K562 (cell line): ENCODE measurements at regions not wholly inside any gene's neighbourhood (a gene's known extent, or its start where the extent isn't known, plus 50 kb on each side); places are given as distances from the start of the nearest gene placed in this dataset.

Experiments
- ATAC-seq: fragments of 200-7000 bp; cut with Tn5 transposase; 3 replicates; pipeline ENCODE4 v1.9.1; 2020; ENCODE audit warnings: moderate library complexity
- BruUV-seq: library from RNA; stranded (reverse); fragments of 400-500 nt; replicated peaks from 2 replicates; lab custom pipeline; 2021; lab: Mats Ljungman, UMichigan
- CTCF ChIA-PET: fragments of 300-600 bp; formaldehyde crosslinking; extraction: SDS; loops from one replicate; lab custom pipeline; 2021; ENCODE audit warnings: low intra/inter-chr PET ratio; lab: Yijun Ruan, JAX
- POLR2A ChIA-PET: fragments of 300-600, 350-650 bp; sonication (Branson Sonifier 250); formaldehyde crosslinking; extraction: SDS; loops from one replicate; lab custom pipeline; 2021; ENCODE audit warnings: antibody characterized with exemption, inconsistent platforms; lab: Yijun Ruan, JAX
- DNase-seq, 4 experiments: peaks; one replicate each; pipeline versions ENCODE4 v3.0.0 to v3.0.0-alpha.2; 2011 to 2018; ENCODE audit warnings: low spot score in 3 of 4, mixed read lengths in 3 of 4; ENCODE audit errors: extremely low read depth in 1 of 4
- FAIRE-seq: peaks from 2 replicates; lab custom pipeline; 2011; peaks lifted over from hg19 to GRCh38; lab: Jason Lieb, UNC
- H2AFZ ChIP-seq: 2 replicates; pipeline ENCODE4 v1.6.0; 2011; ENCODE audit warnings: low read depth, low read length, control low read depth, inconsistent platforms
- H3K27ac ChIP-seq: fragments of 200-600 bp; 3 replicates; pipeline ENCODE4 v1.8.0; 2011; ENCODE audit warnings: low read depth, mild to moderate bottlenecking, control low read depth, inconsistent platforms, low read length, moderate library complexity, mixed read lengths; ENCODE audit errors: extremely low read depth
- H3K27me3 ChIP-seq, 2 experiments: fragments of 300-600 bp in 1 of 2; 2 replicates in 1 of 2; 3 replicates in 1 of 2; pipeline versions ENCODE4 v1.6.0 to v1.8.0; 2011; ENCODE audit warnings: inconsistent platforms in 2 of 2, low read length in 2 of 2, mild to moderate bottlenecking in 1 of 2, mixed read lengths in 1 of 2, moderate library complexity in 1 of 2; ENCODE audit not compliant: control insufficient read depth in 2 of 2, insufficient read depth in 2 of 2
- H3K36me3 ChIP-seq: fragments of 300-600 bp; 3 replicates; pipeline ENCODE4 v1.8.0; 2011; ENCODE audit warnings: mild to moderate bottlenecking, low read length, inconsistent platforms; ENCODE audit not compliant: control insufficient read depth, insufficient read depth
- H3K4me1 ChIP-seq, 2 experiments: fragments of 200-600 bp in 1 of 2; replicated peaks in 1 of 2; 2 replicates in 1 of 2; 3 replicates in 1 of 2; pipeline versions ENCODE4 v1.5.1 to v1.8.0; 2011; ENCODE audit warnings: inconsistent platforms in 2 of 2, low read length in 2 of 2, mild to moderate bottlenecking in 1 of 2, mixed read lengths in 1 of 2, moderate library complexity in 1 of 2; ENCODE audit not compliant: control insufficient read depth in 2 of 2, insufficient read depth in 2 of 2
- H3K4me2 ChIP-seq: 2 replicates; pipeline ENCODE4 v1.6.1; 2011; ENCODE audit warnings: low read length, control low read depth, inconsistent platforms, mixed read lengths; ENCODE audit not compliant: insufficient read depth
- H3K4me3 ChIP-seq: fragments of 200-600 bp; sonication (generic), shearing (Covaris generic); 2 replicates; pipeline ENCODE4 v1.5.1; 2016; ENCODE audit warnings: control low read depth, inconsistent platforms
- H3K79me2 ChIP-seq: fragments of 200-600 bp; 3 replicates; pipeline ENCODE4 v1.8.0; 2011; ENCODE audit warnings: low read length, inconsistent platforms; ENCODE audit not compliant: control insufficient read depth, insufficient read depth
- H3K9ac ChIP-seq, 2 experiments: 2 replicates each; pipeline versions ENCODE4 v1.6.0 to v1.6.1; 2011; ENCODE audit warnings: low read depth in 2 of 2, low read length in 2 of 2, control low read depth in 1 of 2, inconsistent platforms in 1 of 2, mild to moderate bottlenecking in 1 of 2, mixed read lengths in 1 of 2; ENCODE audit not compliant: insufficient read depth in 1 of 2
- H3K9me1 ChIP-seq: one replicate; pipeline ENCODE4 v1.6.0; 2011; ENCODE audit warnings: inconsistent platforms, mild to moderate bottlenecking, low read length, moderate library complexity; ENCODE audit not compliant: control insufficient read depth, insufficient read depth
- H3K9me3 ChIP-seq: replicated peaks from 2 replicates; pipeline ENCODE4 v1.5.1; 2011; ENCODE audit warnings: low read depth, low read length, inconsistent platforms; ENCODE audit not compliant: control insufficient read depth, insufficient read depth
- H4K20me1 ChIP-seq: replicated peaks from 2 replicates; pipeline ENCODE4 v1.6.1; 2011; ENCODE audit warnings: low read length, inconsistent platforms, mixed read lengths; ENCODE audit not compliant: control insufficient read depth, insufficient read depth
- CBFA2T2 ChIP-seq: fragments of 450-650 bp; conservative IDR thresholded peaks from 2 replicates; pipeline ENCODE4 v1.6.1; 2017; ENCODE audit warnings: mild to moderate bottlenecking
- ELF1 ChIP-seq: fragments of 200-800 bp; sonication (Bioruptor generic); IDR thresholded peaks from 2 replicates; pipeline ENCODE4 v1.6.1; 2016; ENCODE audit warnings: missing genetic modification characterization, missing compliant biosample characterization
- ILK ChIP-seq: fragments of 450-650 bp; IDR thresholded peaks from 2 replicates; pipeline ENCODE4 v1.6.1; 2016; ENCODE audit warnings: missing genetic modification characterization, low read depth, mild to moderate bottlenecking, missing compliant biosample characterization, moderate library complexity, borderline replicate concordance
- KLF13 ChIP-seq: fragments of 450-650 bp; IDR thresholded peaks from 2 replicates; pipeline ENCODE4 v1.6.1; 2016; ENCODE audit warnings: missing genetic modification characterization, low read depth, mild to moderate bottlenecking, missing compliant biosample characterization, moderate library complexity, borderline replicate concordance
- POLR2H ChIP-seq: IDR thresholded peaks from 2 replicates; pipeline ENCODE4 v1.6.1; 2016; ENCODE audit warnings: missing genetic modification characterization, low read depth, mild to moderate bottlenecking, control low read depth, missing compliant biosample characterization, moderate library complexity
- SMARCE1 ChIP-seq: fragments of 450-650 bp; IDR thresholded peaks from 2 replicates; pipeline ENCODE4 v1.7.1; 2016; ENCODE audit warnings: mild to moderate bottlenecking
- SREBF2 ChIP-seq: sonication (generic); formaldehyde crosslinking; IDR thresholded peaks from 2 replicates; pipeline ENCODE4 v1.4.0; 2020; ENCODE audit warnings: mild to moderate bottlenecking, missing genetic modification reagents
- U2AF1 ChIP-seq: fragments of 200-400 bp; formaldehyde crosslinking; optimal IDR thresholded peaks from 2 replicates; pipeline ENCODE3; 2017; ENCODE audit warnings: mild to moderate bottlenecking, low read depth, low read length, moderate library complexity
- ZNF316 ChIP-seq: fragments of 450-650 bp; IDR thresholded peaks from 2 replicates; pipeline ENCODE4 v1.6.1; 2016
- ZNF407 ChIP-seq: fragments of 450-650 bp; IDR thresholded peaks from 2 replicates; pipeline ENCODE4 v1.6.1; 2016; ENCODE audit warnings: low read depth
- ZNF584 ChIP-seq: fragments of 200-800 bp; sonication (Bioruptor generic); IDR thresholded peaks from 2 replicates; pipeline ENCODE4 v1.6.1; 2016; ENCODE audit warnings: low read depth, mild to moderate bottlenecking, missing genetic modification characterization, missing compliant biosample characterization
- ZNF830 ChIP-seq: fragments of 250-450 bp; sonication (Bioruptor Pico); IDR thresholded peaks from 2 replicates; pipeline ENCODE4 v1.5.0; 2021; ENCODE audit warnings: mild to moderate bottlenecking
- WGBS: fragments of 100-300 bp; shearing (Covaris generic); methylation state at CpG from one replicate; pipeline ENCODE4 v1.1.6; 2016; ENCODE audit warnings: low coverage, mixed read lengths; ENCODE audit not compliant: insufficient coverage; ENCODE audit errors: missing lambda C conversion rate; 5-methylcytosine and 5-hydroxymethylcytosine counted together
- in situ Hi-C: fragments of 300-500 bp; cut with MboI; formaldehyde crosslinking; loops from 4 replicates; pipeline ENCODE4 v1.15.0; 2018; ENCODE audit warnings: inconsistent platforms, mixed read lengths
- intact Hi-C: fragments of 100-400 bp; cut with micrococcal nuclease; formaldehyde crosslinking; loops from 2 replicates; pipeline ENCODE4 v1.14.2; 2022
- TF ChIP-seq, protein P1 (sequence below): fragments of 450-650 bp; formaldehyde crosslinking; IDR thresholded peaks from 2 replicates; pipeline ENCODE4 v1.4.0; 2020; ENCODE audit warnings: mild to moderate bottlenecking, mixed read lengths

DNA sequence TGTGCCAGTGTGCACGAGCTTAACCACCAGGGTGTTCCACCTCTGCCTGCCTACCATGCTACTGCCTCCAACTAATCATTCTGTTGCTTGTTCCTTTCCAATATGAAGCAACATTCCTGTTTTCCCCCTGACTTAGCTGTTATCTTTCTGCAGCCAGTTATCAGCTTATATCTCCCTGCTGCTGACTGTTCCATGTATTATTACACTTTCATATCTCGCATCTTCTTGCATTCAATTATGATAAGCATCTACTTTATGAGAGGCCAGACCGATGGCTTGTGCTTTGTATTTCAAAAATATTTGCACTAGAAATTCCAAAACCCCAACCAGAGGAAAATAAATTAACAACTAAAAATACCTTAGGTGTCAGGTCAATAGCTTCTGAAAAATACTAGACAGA is 394.0 kb upstream of the BRINP1 start:
- no peaks in the 10 kb centered on the region for H3K79me2 ChIP-seq
- intact Hi-C loops: no loop called here
- no peak for TF ChIP-seq ZNF316
- no peak for TF ChIP-seq POLR2H (tag)
- no peak for TF ChIP-seq ZNF584 (CRISPR knock-in tag)
- no peak for TF ChIP-seq ELF1
- TF ChIP-seq SMARCE1: no peak
- no peak for TF ChIP-seq CBFA2T2
- no peak for TF ChIP-seq SREBF2 (CRISPR knock-in tag)
- TF ChIP-seq, protein P1, sequence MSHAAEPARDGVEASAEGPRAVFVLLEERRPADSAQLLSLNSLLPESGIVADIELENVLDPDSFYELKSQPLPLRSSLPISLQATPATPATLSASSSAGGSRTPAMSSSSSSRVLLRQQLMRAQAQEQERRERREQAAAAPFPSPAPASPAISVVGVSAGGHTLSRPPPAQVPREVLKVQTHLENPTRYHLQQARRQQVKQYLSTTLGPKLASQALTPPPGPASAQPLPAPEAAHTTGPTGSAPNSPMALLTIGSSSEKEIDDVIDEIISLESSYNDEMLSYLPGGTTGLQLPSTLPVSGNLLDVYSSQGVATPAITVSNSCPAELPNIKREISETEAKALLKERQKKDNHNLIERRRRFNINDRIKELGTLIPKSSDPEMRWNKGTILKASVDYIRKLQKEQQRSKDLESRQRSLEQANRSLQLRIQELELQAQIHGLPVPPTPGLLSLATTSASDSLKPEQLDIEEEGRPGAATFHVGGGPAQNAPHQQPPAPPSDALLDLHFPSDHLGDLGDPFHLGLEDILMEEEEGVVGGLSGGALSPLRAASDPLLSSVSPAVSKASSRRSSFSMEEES (CRISPR knock-in tag): no peak
- TF ChIP-seq ZNF830: no peak
- TF ChIP-seq ILK (tag): no peak
- no peak for TF ChIP-seq ZNF407
- TF ChIP-seq KLF13: no peak
- TF ChIP-seq U2AF1: no peak
- FAIRE-seq: no peak
- H2AFZ ChIP-seq: no peak overlapping the region
- no peak overlapping the region for H3K4me3 ChIP-seq
- H3K9me1 ChIP-seq: no peaks in the 10 kb centered on the region
- H3K36me3 ChIP-seq: no peaks in the 10 kb centered on the region
- no TSS peak for BruUV-seq
- ATAC-seq: no peak
- CTCF ChIA-PET: no interaction called here
- no peaks in the 10 kb centered on the region; the same call in 1 of the 2 replicates for H3K9me3 ChIP-seq
- POLR2A ChIA-PET: no interaction called here
- no peak overlapping the region for H3K4me2 ChIP-seq
- no peaks in the 10 kb centered on the region for H4K20me1 ChIP-seq
- in situ Hi-C loops: no loop called here
- WGBS: 0% methylated on average over 3 of the region's 3 CpGs
- H3K27me3 ChIP-seq: no peaks in the 10 kb centered on the region
- no peak overlapping the region for H3K27ac ChIP-seq
- no peaks in the 10 kb centered on the region for H3K4me1 ChIP-seq
- no peak for DNase-seq
- H3K9ac ChIP-seq: no peak overlapping the region
